Activated CD8-positive, alpha-beta memory T cell treated with anti-CD3 and anti-CD28 coated beads, Interleukin-2, amount 50 U/mL, for 24 hours (primary cell): ENCODE measurements at regions not wholly inside any gene's neighbourhood (a gene's known extent, or its start where the extent isn't known, plus 50 kb on each side); places are given as distances from the start of the nearest gene placed in this dataset.
"Not testable (repeated sequence)": the region's sequence is repeated elsewhere in the genome, so short reads cannot be mapped to it uniquely, and the experiment has no call there.

Experiments used
- DNase-seq: peaks from one replicate; pipeline ENCODE4 v3.0.0-alpha.2; 2020; ENCODE audit errors: extremely low read depth

DNA sequence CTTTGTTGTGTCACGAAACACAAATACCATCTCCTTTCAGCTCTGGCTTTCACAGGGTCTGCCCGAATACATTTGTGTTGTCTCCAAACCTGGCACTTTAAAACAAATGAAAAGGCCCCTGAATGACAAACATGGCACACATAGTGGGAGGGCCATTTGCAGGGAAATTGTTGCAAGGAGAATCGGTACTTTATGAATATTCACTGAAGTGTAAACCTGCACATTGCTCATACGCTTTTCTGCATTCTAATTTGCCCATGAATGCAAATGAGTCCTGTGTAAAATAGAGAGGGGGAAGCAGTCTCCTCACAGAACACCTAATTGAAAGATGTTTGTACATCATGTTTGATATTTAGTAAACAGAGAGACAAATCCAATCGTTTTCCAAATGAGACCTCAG is 82.7 kb upstream of the PCDH8 start:
- DNase-seq: no peak

DNA sequence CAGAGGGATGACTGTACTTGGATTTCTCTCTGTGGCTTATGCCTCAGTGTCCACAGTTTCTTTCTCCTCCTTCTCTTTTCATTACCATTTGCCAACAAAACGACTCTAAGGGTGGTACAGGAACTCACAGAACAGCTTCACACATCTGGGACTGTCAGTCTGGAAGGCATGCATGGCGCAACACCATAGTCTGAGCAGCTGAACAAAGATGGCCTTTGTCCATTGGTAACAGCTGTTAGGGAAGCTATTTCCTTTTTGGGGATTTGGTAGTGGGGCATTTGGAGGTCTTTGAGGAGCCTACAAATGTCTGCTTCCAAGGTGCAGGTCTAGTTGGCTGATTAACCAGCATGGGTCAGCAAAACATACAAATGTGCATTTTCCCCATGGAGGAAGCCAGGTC is 81.4 kb upstream of the PCDH8 start:
- DNase-seq: no peak

DNA sequence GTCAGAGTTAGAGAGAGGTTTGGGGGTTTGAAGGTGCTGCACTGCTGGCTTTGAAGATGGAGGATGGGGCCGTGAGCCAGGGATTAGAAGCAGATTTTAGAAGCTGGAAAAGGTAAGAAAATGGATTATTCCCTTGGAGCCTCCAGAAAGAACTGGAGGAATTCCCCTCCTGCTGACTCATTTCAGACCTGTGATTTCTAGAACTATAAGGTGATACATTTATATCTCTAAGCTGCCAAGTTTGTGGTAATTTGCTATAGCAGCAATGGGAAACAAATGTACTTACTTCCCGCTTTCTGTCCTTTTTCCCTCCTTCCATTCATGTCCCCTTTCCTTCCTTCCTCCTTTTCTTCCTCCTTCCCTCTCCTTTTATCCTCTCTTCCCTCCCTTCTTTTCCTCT is 78.5 kb upstream of the PCDH8 start:
- no peak for DNase-seq

DNA sequence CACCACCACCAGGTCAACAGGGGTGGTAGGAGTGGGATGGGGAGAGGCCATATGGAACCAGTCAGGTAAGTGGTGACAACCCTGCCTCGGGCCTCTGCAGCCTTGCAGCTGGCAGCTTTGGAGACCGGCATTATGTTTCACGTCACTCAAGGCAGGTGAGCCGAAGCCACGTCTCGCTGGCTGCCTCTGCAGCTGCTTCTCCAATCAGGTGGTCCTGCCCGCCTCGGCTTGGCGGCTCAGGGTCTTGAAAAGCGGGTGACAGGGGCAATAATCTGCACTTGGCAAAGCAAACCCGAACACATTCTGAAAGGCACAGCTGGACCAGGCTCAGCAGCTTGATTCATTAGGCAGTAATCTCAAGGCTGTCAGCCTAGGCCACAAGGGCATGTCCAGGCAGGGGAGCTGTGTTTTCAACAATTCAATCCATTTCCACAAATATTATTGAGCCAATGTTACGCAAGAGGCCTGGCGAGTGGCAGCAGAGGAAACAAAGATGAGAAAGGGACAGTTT is 77.4 kb upstream of the PCDH8 start:
- no peak for DNase-seq

DNA sequence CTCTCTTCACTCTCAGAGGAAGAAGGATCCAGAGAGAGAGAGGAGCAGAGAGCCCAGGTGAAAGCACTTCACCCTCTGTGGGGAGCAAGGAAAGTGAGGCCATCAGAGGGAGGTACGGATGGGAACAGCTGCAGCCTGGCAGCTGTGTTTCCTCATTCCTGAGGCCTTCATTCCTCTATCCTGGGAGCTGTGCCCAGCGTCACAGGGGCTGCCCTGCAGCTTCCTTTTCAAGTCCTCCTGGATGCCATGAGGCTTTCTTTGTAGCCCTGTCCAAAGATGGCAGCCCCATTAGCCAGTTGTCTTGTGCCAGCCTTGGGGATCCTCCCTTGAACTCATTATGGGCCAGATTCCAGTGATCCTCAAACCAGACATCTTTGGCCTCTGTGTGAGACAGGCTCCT is 76.8 kb upstream of the PCDH8 start:
- DNase-seq: no peak

DNA sequence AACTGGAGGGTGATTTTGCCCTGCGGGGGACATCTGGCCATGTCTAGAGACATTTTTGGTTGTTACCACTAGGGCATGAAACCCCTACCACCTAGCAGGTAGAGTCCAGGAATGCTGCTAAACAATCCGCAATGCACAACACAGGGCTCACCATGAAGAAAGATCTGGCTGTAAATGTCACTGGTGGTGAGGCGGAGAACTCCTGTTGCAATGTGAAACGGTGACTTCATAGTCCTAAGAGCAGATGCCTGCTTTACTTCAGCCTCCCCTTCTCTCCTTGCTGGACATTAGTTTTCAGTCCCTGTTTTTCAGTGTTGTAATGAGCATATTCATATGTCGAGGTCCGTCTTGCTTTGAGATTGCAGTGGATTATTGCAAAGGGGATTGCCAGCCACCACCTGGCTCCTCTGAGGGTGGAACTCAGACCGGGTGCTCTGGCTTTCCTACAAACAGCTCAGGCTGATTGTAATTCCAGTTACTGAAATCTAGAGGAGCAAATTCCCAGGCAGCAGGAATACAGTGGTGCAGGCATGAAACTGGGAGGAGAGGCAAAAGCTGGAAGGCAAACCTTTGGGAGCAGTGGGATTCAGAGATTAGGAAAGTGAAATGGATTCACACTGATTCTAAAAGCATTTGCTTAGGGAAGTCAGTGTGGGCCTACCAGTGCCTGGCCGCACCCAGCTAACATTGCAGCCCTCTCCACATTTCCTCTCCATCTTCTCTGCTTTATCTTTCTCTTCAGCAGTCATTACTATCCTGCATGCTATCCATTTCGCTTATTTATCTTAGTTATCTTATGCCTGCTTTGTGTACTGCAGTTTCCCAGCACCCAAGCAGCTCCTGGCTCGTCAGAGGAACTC is 76.1 kb upstream of the PCDH8 start:
- DNase-seq: no peak

DNA sequence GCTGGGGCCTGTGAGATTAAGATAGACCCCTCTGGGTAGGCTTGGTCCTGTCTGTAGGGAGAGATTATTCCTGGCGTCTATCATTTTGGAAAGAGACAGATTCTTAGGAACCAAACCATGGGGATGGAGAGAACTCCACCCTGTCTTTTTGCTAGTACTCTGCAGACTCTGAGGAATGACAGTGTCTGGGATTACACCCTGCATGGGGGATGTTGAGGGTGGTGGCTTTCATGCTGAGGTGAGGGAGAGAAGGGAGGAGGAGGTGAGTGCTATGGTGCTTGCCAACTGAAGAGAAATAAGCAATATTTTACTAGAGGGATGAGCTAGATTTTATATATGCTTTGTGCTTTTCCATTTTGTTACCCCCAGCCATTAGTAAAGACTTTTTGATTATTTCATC is 74.5 kb upstream of the PCDH8 start:
- DNase-seq: no peak

DNA sequence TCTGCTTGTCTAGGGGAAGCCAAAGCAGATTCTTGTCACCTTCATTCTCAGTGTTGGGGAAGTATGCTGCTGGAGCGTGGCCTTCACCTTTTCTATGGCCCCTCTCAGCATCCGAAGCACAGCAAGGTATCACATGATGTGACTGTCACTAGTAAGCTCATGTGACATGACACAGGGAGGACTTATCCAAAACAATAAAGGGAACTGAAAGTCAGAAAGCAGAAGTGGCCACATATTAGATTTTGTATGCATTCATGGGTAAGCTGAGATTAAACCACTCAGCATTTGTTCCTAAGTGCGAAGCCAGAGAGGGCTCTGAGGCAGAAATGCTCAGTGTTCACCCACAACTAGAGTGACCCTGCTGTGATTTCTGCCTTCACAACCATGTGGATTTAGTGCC is 72.8 kb upstream of the PCDH8 start:
- DNase-seq: no peak

DNA sequence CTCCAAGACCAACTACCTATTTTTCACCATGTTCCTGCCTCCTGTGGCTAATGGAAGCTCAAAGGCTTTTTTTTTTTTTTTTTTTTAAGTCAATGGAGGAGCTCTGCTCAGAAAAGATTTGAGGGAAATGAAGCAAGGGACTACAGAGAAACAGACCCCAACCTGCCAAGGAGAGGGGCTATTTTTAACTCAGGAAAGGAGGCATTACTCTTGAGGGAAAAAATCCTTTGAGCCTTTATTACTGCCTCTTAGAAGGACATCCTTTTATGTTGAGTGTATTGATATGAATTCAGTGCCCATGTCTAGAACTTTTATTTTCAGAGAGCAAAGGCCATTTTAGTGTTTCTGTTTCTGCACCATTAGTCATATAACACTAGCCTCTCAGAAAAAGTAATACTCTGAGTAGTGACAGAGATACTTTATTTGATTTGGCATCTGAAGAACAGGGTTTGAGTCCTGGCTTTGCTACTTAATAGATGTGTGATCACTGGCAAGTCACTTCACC is 68.1 kb upstream of the PCDH8 start:
- DNase-seq: no peak

DNA sequence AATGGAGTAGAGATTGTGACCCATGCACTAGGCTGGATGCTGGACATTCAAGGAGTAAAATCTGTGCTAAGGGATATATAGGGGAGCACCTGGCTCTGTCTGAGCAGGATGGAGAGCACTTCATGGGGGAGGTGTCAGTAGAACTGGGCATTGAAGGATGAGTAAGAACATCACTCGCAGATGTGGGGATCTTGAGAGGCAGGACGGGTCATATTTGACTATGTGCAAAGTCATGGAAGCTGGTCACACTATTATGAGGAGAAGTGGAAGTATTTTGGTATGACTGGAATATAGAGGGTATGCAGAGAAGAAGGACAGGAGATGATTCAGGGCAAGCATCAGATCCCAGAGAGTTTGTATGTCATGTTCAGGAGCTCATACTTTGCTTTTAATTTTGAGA is 62.9 kb upstream of the PCDH8 start:
- DNase-seq: no peak

DNA sequence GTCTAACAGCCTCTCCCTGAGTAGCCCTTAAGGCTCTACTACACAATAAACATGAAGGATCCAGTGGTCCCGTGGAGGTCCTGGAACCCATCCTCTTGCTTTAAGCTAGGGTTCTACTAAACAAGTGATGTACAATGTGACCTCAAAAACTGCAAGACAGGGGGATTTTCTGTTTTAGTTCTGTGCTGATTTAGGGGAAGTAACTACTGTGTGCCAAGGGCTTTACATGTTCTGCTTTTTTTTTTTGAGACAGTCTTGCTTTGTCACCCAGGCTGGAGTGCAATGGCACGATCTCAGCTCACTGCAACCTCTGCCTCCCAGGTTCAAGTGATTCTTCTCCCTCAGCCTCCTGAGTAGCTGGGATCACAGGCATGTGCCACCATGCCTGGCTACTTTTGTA is 61.9 kb upstream of the PCDH8 start:
- not testable (repeated sequence) for DNase-seq

DNA sequence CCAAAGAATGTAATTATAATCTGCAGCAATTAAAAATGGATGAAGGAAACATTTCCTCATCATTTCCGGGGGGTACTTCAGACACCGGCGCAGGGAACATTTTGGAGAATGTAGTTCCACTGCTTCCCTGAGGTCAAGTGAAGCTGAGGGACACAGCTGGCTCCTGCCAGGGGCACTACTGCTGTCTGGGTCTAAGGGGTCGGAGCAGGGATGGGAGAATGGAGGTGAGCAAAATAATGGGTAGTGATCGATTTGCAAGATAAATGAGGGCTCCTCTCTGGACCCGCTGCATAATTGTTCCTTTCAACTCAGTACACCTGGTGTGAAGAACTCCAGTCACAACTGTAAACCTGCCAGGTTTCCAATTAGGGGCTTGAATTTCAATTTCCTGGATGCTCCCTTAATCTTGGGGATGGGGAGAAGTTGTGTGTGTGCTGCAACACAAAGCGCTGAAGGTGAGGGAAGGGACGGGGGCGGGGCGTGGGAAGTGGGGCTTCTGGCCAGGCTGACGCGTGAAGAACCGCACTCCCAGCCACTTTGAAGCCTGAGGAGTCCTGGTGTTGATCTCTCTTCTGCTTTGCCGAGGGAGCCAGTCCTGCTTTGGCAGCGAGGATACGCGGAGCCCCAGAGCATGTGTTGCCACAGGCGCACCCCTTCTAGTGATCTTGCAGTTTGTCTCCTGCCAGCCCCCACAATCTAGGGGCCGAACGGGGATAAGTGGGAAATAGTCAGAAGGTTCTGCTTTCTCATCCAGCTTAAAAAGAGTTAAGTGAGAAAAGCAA is 57.9 kb upstream of the PCDH8 start:
- DNase-seq: no peak

DNA sequence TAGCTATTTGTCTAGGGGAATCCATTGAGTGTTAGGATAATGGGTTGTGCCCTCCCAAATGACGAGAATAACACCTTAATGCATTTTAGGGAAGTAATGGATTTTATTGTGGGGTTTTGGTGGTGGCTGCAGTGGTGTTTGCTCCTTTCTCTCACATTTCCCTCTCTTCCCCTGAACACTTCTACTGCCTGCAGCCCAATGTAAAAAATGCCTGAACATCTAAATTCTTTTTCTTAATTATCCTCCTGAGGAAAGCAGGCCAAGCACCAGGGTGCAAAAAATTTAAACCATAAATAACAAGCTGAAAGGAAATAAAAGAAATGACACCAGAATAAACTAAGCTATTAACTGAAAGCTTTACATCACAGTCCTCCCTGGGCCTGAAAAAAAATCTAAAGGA is 57.3 kb upstream of the PCDH8 start:
- no peak for DNase-seq

DNA sequence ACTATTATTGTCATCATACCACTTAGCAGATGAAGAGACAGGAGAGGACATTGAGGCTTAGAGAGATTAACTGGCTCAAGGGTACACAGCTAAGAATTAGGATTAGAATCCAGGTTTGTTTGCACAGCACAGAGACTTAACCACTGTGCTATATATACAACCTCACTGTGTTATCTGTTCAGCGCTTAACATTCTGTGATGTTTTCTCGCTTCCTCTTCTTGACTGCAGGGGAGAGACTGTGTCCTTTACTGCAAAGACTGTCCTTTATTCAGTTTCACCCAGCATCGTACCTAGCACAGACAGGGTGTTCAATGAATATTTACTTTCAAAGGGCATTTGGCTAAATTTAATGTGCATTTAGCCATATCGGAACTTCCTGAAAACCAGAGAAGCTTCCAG is 54.9 kb upstream of the PCDH8 start:
- no peak for DNase-seq

DNA sequence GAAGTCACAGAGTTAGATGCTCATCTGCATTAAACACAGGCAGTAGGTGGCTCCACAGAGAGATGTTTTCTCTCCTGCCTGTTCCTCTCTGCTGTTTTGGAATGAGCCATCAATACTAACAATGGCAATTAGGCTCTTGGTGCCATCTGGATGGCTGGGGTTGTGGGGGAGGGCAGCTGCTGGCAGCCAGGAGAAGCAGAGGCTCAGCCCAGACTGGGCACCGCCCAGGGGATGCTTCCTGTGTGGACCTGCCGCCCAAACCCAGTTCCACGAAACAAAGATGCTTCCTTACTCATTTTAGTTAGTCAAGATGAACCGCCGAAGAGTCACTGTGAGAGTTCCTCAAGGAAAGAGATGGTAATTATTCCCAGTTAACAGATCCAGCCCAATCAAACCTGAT is 50.8 kb upstream of the PCDH8 start:
- DNase-seq: no peak
